Common myeloid progenitor, CD34-positive (primary cell): ENCODE measurements at regions not wholly inside any gene's neighbourhood (a gene's known extent, or its start where the extent isn't known, plus 50 kb on each side); places are given as distances from the start of the nearest gene placed in this dataset.

ENCODE experiments used
- CTCF ChIA-PET: fragments of 350-600 bp; sonication (Branson Sonifier 250); formaldehyde crosslinking; loops from one replicate; lab custom pipeline; 2021; ENCODE audit warnings: antibody characterized with exemption; lab: Charles Lee
- POLR2A ChIA-PET: fragments of 350-600 bp; sonication (Branson Sonifier 250); formaldehyde crosslinking; loops from one replicate; lab custom pipeline; 2021; ENCODE audit warnings: antibody characterized with exemption; lab: Charles Lee
- DNase-seq, 3 donors: peaks; one replicate each; pipeline versions ENCODE4 v3.0.0 to v3.0.0-alpha.2; 2013
- H3K27ac ChIP-seq, 2 experiments: 1 replicate in 1 of 2; 2 replicates in 1 of 2; pipeline ENCODE4 v1.7.0; 2013; ENCODE audit warnings: inconsistent platforms in 2 of 2, low read length in 2 of 2, mild to moderate bottlenecking in 2 of 2, low read depth in 1 of 2, moderate library complexity in 1 of 2; ENCODE audit not compliant: severe bottlenecking in 2 of 2, insufficient read depth in 1 of 2, poor library complexity in 1 of 2
- H3K27me3 ChIP-seq, 5 experiments: replicated peaks in 2 of 5; 1 replicate in 3 of 5; 2 replicates in 2 of 5; pipeline versions ENCODE4 v1.6.1 to v1.7.0; 2013; ENCODE audit warnings: low read length in 4 of 5, mild to moderate bottlenecking in 2 of 5, moderate library complexity in 2 of 5, inconsistent platforms in 1 of 5; ENCODE audit not compliant: insufficient read depth in 5 of 5, control insufficient read depth in 4 of 5
- H3K36me3 ChIP-seq, 4 experiments: 1 replicate in 2 of 4; 2 replicates in 2 of 4; pipeline versions ENCODE4 v1.6.1 to v1.7.0; 2013; ENCODE audit warnings: low read length in 3 of 4, control low read depth in 1 of 4, mild to moderate bottlenecking in 1 of 4; ENCODE audit not compliant: control insufficient read depth in 4 of 4, insufficient read depth in 4 of 4
- H3K4me1 ChIP-seq, 4 experiments: 1 replicate in 3 of 4; 2 replicates in 1 of 4; pipeline versions ENCODE4 v1.6.1 to v1.7.1; 2013; ENCODE audit warnings: low read length in 3 of 4, mild to moderate bottlenecking in 3 of 4, control low read depth in 1 of 4, inconsistent platforms in 1 of 4, moderate library complexity in 1 of 4; ENCODE audit not compliant: control insufficient read depth in 4 of 4, insufficient read depth in 4 of 4; ENCODE audit errors: control extremely low read depth in 1 of 4
- H3K4me3 ChIP-seq, 7 experiments: 1 replicate in 4 of 7; 2 replicates in 3 of 7; pipeline versions ENCODE4 v1.5.1 to v1.7.0; 2013; ENCODE audit warnings: mild to moderate bottlenecking in 7 of 7, low read length in 6 of 7, moderate library complexity in 6 of 7, inconsistent platforms in 2 of 7, low read depth in 2 of 7, control low read depth in 1 of 7; ENCODE audit not compliant: insufficient read depth in 4 of 7, control insufficient read depth in 1 of 7; ENCODE audit errors: extremely low read depth in 1 of 7
- H3K9me3 ChIP-seq, 5 experiments: 1 replicate in 4 of 5; 2 replicates in 1 of 5; pipeline versions ENCODE4 v1.6.1 to v1.7.1; 2013; ENCODE audit warnings: low read length in 4 of 5, mild to moderate bottlenecking in 2 of 5, inconsistent platforms in 1 of 5, low read depth in 1 of 5, moderate library complexity in 1 of 5; ENCODE audit not compliant: control insufficient read depth in 4 of 5, insufficient read depth in 2 of 5; ENCODE audit errors: control extremely low read depth in 1 of 5
- WGBS: methylation state at CpG from one replicate; pipeline ENCODE4 v1.1.5; 2013; ENCODE audit not compliant: insufficient coverage; 5-methylcytosine and 5-hydroxymethylcytosine counted together

GRCh38 chr13:74868049-74868448, 613.9 kb downstream of the TBC1D4 start:
- POLR2A ChIA-PET: no interaction called here
- CTCF ChIA-PET: no interaction called here
- no peaks in the 10 kb centered on the region for H3K4me1 ChIP-seq
- H3K9me3 ChIP-seq: peaks cover 0 to 11% (median 0%) of the 10 kb centered on the region in 5 experiments
- no peaks in the 10 kb centered on the region for H3K36me3 ChIP-seq
- H3K27ac ChIP-seq: no peak overlapping the region
- DNase-seq: no peak
- H3K4me3 ChIP-seq: no peak overlapping the region
- H3K27me3 ChIP-seq: no peaks in the 10 kb centered on the region

GRCh38 chr13:74867460-74867859, 614.5 kb downstream of the TBC1D4 start:
- peaks cover 0 to 11% (median 0%) of the 10 kb centered on the region in 5 experiments for H3K9me3 ChIP-seq
- H3K36me3 ChIP-seq: no peaks in the 10 kb centered on the region
- DNase-seq: no peak
- POLR2A ChIA-PET: no interaction called here
- H3K27ac ChIP-seq: no peak overlapping the region
- no peak overlapping the region for H3K4me3 ChIP-seq
- no peaks in the 10 kb centered on the region for H3K4me1 ChIP-seq
- CTCF ChIA-PET: no interaction called here
- no peaks in the 10 kb centered on the region for H3K27me3 ChIP-seq

GRCh38 chr13:74866101-74866500, 615.9 kb downstream of the TBC1D4 start:
- Histone ChIP-seq H3K27ac (no peak overlapping the region), H3K4me3 (no peak overlapping the region), H3K27me3 (no peaks in the 10 kb centered on the region), H3K9me3 (peaks cover 0 to 11% (median 2%) of the 10 kb centered on the region in 5 experiments), H3K36me3 (no peaks in the 10 kb centered on the region), H3K4me1 (no peaks in the 10 kb centered on the region)
- no CpG with 5 or more reads among the region's 1 CpG for WGBS
- ChIA-PET POLR2A (no interaction called here), CTCF (no interaction called here)
- DNase-seq: no peak

GRCh38 chr13:74865656-74866055, 616.3 kb downstream of the TBC1D4 start:
- H3K36me3 ChIP-seq: no peaks in the 10 kb centered on the region
- H3K4me3 ChIP-seq: no peak overlapping the region
- no peaks in the 10 kb centered on the region for H3K27me3 ChIP-seq
- no peaks in the 10 kb centered on the region for H3K4me1 ChIP-seq
- no peak overlapping the region for H3K27ac ChIP-seq
- CTCF ChIA-PET: no interaction called here
- POLR2A ChIA-PET: interaction anchor here (0.6 kb wide), 1 partner anchor 32 kb away, joined by 3 read pairs; no protein-coding TSS in a partner anchor
- peaks cover 0 to 11% (median 2%) of the 10 kb centered on the region in 5 experiments for H3K9me3 ChIP-seq
- no peak for DNase-seq

GRCh38 chr13:74860789-74861188, 621.2 kb downstream of the TBC1D4 start:
- POLR2A ChIA-PET: no interaction called here
- Histone ChIP-seq H3K27me3 (no peaks in the 10 kb centered on the region), H3K9me3 (peaks cover 0 to 2% (median 0%) of the 10 kb centered on the region in 5 experiments), H3K4me1 (no peaks in the 10 kb centered on the region), H3K36me3 (no peaks in the 10 kb centered on the region), H3K27ac (no peak overlapping the region), H3K4me3 (no peak overlapping the region)
- no CpG with 5 or more reads among the region's 1 CpG for WGBS
- DNase-seq: no peak
- CTCF ChIA-PET: no interaction called here

GRCh38 chr13:74850893-74851292, 631.1 kb downstream of the TBC1D4 start:
- no peaks in the 10 kb centered on the region for H3K36me3 ChIP-seq
- no peaks in the 10 kb centered on the region for H3K27me3 ChIP-seq
- no peaks in the 10 kb centered on the region for H3K4me1 ChIP-seq
- H3K9me3 ChIP-seq: peaks cover 0 to 2% (median 0%) of the 10 kb centered on the region in 5 experiments
- no peak overlapping the region for H3K4me3 ChIP-seq
- WGBS: 83% methylated on average over 1 of the region's 2 CpGs
- CTCF ChIA-PET: no interaction called here
- POLR2A ChIA-PET: no interaction called here
- H3K27ac ChIP-seq: no peak overlapping the region
- DNase-seq: no peak

- POLR2A ChIA-PET: no interaction called here
- peaks cover 0 to 2% (median 0%) of the 10 kb centered on the region in 5 experiments for H3K9me3 ChIP-seq
- 100% methylated on average over 1 of the region's 1 CpG for WGBS
Measured at GRCh38 chr13:74847966-74848365, 634.0 kb downstream of the TBC1D4 start.

More at GRCh38 chr13:74847966-74848365, 634.0 kb downstream of the TBC1D4 start:
- no peak for DNase-seq
- Histone ChIP-seq H3K27me3 (no peaks in the 10 kb centered on the region), H3K4me1 (no peaks in the 10 kb centered on the region), H3K27ac (no peak overlapping the region), H3K36me3 (no peaks in the 10 kb centered on the region), H3K4me3 (no peak overlapping the region)
- CTCF ChIA-PET: no interaction called here
